GM03348 (cell line): ENCODE measurements at regions not wholly inside any gene's neighbourhood (a gene's known extent, or its start where the extent isn't known, plus 50 kb on each side); places are given as distances from the start of the nearest gene placed in this dataset.

ENCODE experiments used
- DNase-seq: peaks from one replicate; pipeline ENCODE4 v3.0.0; 2012; ENCODE audit warnings: low spot score

- DNase-seq: no peak
Measured at GRCh38 chr1:42096554-42096953, 56.7 kb upstream of the GUCA2B start.

DNA sequence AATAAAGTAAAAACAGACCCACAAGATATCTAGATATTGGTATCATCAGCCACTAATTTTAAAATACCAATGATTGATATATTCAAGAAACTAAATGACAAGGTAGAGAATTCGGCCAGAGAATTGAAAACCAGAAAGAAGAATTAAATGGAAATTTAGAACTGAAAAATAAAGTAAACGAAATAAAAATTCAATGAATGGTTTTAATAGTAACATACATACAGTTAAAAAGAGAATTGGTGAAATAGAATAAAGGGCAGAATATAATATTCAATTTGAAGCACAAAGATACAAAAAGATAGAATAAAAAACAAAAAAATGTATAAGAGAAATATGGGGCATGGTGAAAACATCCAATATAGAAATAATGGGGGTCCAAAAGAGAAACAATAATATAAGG, 64.0 kb upstream of the GUCA2B start:
- DNase-seq: no peak

DNA sequence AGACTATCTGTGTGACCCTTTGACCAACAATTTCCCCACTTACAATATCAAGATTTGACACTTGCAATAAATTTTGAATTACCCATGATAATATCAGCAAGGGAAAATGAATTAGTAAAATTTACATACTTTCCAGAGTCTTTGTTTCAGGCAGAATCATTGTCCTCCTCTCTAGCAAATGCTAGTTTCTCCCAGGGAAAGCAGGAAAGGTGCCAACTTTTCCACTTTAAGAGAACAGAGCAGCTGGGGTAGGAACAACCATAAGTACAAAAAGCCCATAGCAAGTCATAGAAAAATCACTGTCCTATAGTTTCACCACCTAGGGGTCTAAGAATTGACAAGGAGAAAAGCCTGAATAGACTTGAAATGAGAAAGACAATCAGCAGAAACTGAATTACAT, 67.1 kb upstream of the GUCA2B start:
- DNase-seq: no peak

DNA sequence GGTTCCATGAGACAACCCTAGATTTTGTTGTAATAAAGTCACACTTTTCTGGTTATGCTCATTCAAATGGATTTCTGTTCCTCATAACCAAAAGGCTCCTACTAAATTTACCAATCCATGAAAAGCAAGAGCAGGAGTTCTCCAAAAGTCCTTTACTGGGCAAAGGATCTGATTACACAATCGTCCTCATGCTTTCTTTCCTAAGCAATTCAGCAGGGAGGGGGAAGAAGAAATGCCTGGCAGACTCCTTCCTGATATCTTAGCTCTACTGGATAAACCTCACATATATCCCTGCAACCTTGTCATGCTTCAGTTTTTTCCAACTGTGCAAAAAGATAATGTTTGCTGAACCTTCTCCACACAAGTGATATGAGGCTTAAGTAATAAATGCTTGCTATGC, 67.6 kb upstream of the GUCA2B start:
- peak; percentile 60 for DNase-seq

DNA sequence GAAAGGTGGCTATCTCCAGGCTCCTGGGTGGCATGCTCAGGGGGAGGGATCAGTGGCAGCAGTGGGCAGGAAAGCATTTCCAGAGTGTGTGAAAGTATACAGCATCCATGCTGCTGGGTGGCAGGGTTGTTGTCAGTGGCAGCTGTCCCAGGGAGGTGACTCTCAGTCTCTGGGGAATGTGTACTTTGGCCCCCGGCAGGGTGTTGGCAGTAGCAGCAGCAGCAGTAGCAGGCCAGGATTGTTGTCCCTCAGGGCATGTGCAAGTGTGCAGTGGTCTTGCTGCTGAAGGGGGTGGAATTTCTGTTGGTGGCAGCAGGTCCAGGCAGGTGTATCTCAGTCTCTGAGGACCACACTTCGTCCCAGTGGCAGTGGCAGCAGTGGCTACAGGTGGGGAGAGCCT, 71.7 kb upstream of the GUCA2B start:
- no peak for DNase-seq

- DNase-seq: no peak
Measured at GRCh38 chr1:42075179-42075578, 78.0 kb upstream of the GUCA2B start.

DNA sequence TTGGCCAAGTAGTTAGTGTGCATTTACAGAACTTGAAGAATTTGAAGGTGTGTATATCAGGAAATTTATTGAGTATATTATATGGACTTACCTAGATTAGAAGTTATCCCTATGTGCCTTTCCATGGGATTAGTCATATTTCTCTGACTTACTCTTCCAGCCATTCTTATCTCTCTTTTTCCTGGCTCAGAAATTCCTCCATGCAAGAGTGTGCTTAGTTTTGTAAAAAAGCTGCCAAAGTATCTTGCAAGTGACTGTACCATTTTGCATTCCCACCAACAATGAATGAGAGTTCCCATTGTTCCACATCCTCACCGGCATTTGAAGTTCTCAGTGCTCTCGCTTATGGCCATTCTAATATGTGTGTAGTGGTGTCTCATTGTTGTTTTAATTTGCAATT, 82.2 kb upstream of the GUCA2B start:
- DNase-seq: no peak

- DNase-seq: no peak
Measured at GRCh38 chr1:42057800-42058199, 95.4 kb upstream of the GUCA2B start.

- DNase-seq: no peak
Measured at GRCh38 chr1:42056460-42056859, 96.8 kb upstream of the GUCA2B start.

DNA sequence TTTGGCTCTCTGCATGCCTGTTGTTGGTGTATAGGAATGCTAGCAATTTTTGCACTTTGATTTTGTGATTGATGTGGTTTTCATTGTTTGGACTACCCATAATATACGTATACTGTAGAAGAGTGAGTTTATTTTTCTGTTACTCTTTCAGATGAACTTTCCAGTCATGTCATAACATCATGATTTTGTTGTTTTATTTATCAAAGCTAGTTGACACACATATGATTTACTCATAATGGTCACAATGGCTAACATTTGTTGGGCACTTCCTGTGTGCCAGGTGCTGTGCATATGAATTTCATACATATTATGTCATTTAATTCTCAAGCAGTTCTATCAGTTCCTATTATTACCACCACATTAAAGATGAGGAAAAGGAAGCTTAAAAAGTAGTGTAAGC, 98.1 kb upstream of the GUCA2B start:
- no peak for DNase-seq

- no peak for DNase-seq
Measured at GRCh38 chr1:42052072-42052699, 101.0 kb upstream of the GUCA2B start.

- DNase-seq: no peak
Measured at GRCh38 chr1:42047508-42047880, 105.7 kb upstream of the GUCA2B start.

GRCh38 chr1:42046761-42047507, 106.3 kb upstream of the GUCA2B start:
- no peak for DNase-seq

- no peak for DNase-seq
Measured at GRCh38 chr1:42044346-42044745, 108.9 kb upstream of the GUCA2B start.

- no peak for DNase-seq
Measured at GRCh38 chr1:42043811-42044210, 109.4 kb upstream of the GUCA2B start.

GRCh38 chr1:42043182-42043581, 110.0 kb upstream of the GUCA2B start:
- DNase-seq: no peak

DNA sequence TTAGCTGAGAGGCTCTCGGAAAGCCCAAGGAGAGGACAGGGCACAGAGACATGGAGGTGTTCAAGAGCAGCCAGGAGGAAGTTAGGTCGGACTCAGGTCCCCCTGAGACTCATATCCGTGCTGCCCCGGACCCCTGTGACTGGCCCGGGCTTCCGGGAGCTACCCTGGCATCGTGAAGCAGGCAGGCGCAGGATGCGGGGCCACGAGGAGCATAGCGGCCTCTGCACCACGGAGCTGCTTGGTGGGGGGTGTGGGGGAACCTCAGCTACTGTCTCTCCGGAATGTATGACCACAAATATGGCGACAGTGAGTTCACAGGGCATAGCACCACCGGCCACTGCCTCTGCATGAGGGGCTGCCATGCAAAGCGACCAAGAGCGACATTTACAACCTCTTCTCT, 112.2 kb upstream of the GUCA2B start:
- DNase-seq: no peak

GRCh38 chr1:42040159-42040558, 113.1 kb upstream of the GUCA2B start:
- no peak for DNase-seq

DNA sequence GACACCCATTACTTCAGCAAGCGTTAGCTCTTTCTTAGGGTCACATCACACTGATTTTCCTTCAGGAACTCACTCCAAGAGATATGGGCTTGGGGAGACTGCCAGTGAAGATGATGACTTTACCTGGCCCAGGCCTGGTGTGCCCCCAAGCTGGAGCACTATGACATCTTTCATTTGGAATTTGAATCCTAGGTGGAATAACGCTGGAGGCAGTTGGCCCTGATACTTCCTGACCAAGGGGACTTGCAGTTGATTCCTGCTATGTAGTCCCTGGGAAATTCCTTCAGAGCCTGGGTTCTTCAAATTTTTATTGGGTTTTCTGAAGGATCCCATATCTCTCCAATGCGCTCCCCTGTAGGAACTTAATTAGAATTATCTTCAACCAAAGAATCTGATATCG, 114.9 kb upstream of the GUCA2B start:
- no peak for DNase-seq

DNA sequence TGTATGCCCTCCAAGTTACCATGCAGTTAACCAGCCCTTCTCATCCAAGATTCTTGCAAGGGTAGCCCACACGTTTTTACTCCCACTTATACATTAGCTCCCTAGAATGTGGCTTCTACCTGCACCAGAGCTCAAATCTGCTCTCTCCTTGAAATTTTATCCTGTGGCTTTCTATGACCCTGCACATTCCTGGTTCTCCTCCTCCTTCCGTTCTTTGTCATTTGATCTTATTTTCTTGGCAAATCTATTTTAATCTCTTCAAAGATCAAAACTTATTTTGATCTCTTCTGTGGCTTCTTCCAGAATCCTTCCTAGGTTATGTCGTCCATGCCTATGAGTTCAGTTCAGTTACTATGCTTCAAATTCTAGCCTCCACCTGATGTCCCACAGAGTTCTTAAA, 115.6 kb upstream of the GUCA2B start:
- no peak for DNase-seq

GRCh38 chr1:42037161-42037560, 116.0 kb upstream of the GUCA2B start:
- DNase-seq: no peak

DNA sequence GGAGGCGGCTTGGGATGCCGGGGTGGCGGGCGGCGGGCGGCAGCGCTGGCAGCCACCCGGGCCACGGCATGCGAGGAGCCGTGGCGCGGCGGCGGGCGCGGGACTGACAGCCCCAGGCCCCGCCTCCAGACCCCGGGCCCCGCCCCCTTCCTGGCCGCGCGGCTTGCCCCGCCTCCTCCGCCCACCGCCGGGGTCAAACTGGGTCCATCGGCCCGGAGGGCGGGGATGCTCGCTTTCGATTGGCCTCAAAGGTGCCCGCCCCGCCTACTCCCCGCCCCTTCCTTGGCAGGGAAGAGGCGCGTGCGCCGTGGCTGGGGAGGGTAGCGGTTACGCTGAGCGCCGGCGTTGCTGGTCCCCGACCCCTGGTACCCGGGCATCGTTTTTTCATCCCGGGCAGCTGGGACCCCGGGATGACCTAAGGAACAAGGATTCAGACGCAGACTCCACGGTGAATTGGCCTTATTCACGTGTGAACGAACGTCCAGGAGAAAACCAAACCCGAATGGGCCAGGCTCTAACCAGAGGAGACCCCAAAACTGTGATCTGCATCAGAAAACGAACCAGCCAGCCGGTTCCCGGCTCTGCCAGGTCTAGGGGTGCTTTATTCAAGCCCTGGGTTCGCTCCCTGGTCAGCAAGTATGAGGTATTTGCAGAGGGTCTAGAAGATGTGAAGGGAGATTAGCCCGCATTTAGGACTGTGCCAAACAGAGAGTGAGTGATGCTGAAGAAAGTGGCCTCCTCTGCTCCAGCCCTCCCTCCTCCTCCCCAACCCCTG, 117.2 kb upstream of the GUCA2B start:
- peak; percentile 99 for DNase-seq

- peak; percentile 94 for DNase-seq
Measured at GRCh38 chr1:42035205-42035829, 116.6 kb upstream of the HIVEP3 start.
